Esophagus muscularis mucosa (tissue), 4 donors: ENCODE measurements at regions not wholly inside any gene's neighbourhood (a gene's known extent, or its start where the extent isn't known, plus 50 kb on each side); places are given as distances from the start of the nearest gene placed in this dataset.
A peak's percentile ranks its signal among the peaks of the same experiment; 100 is the strongest.
"Not testable (repeated sequence)": the region's sequence is repeated elsewhere in the genome, so short reads cannot be mapped to it uniquely, and the experiment has no call there.

ENCODE experiments used
- DNase-seq: peaks from one replicate; pipeline ENCODE4 v3.0.0-alpha.2; 2017; ENCODE audit errors: extremely low spot score
- H3K27ac ChIP-seq, 4 donors: fragments of 200-600 bp; sonication (generic); replicated peaks in 1 of 4; 1 replicate in 3 of 4; 2 replicates in 1 of 4; pipeline ENCODE4 v1.5.1; 2016 to 2019; ENCODE audit warnings: mild to moderate bottlenecking in 1 of 4
- H3K27me3 ChIP-seq, 4 donors: fragments of 200-600 bp; sonication (generic); one replicate each; pipeline versions ENCODE4 v1.5.1 to v1.6.0; 2016 to 2019
- H3K36me3 ChIP-seq, 4 donors: fragments of 200-600 bp; sonication (generic); one replicate each; pipeline ENCODE4 v1.5.1; 2016 to 2019
- H3K4me1 ChIP-seq, 4 donors: fragments of 200-600 bp; sonication (generic); one replicate each; pipeline ENCODE4 v1.5.1; 2016 to 2019
- H3K4me3 ChIP-seq, 4 donors: fragments of 200-600 bp; sonication (generic); 1 replicate in 2 of 4; 2 replicates in 2 of 4; pipeline ENCODE4 v1.5.1; 2016 to 2019; ENCODE audit warnings: mild to moderate bottlenecking in 4 of 4, moderate library complexity in 1 of 4
- H3K9me3 ChIP-seq, 4 donors: fragments of 200-600 bp; sonication (generic); 1 replicate in 3 of 4; 2 replicates in 1 of 4; pipeline ENCODE4 v1.5.1; 2016 to 2019
- CTCF ChIP-seq, 3 experiments: fragments of 200-600 bp in 2 of 3; fragments of 450-650 bp in 1 of 3; sonication (generic) in 2 of 3; IDR thresholded peaks; one replicate each; pipeline ENCODE4 v1.5.1; 2017 to 2019; ENCODE audit warnings: antibody characterized with exemption in 3 of 3, mild to moderate bottlenecking in 2 of 3, moderate library complexity in 1 of 3
- EP300 ChIP-seq: sonication (generic); formaldehyde crosslinking; IDR thresholded peaks from one replicate; pipeline ENCODE4 v1.6.1; 2017; ENCODE audit warnings: antibody characterized with exemption
- POLR2A ChIP-seq: fragments of 450-650 bp; IDR thresholded peaks from one replicate; pipeline ENCODE4 v1.6.1; 2017; ENCODE audit warnings: antibody characterized with exemption, moderate library complexity, mild to moderate bottlenecking, low read depth
- POLR2AphosphoS5 ChIP-seq, 2 donors: sonication (generic); formaldehyde crosslinking; IDR thresholded peaks; one replicate each; pipeline ENCODE4 v1.6.1; 2017; ENCODE audit warnings: antibody characterized with exemption in 2 of 2
- WGBS: methylation state at CpG from one replicate; pipeline ENCODE4 v1.1.5; 2018; 5-methylcytosine and 5-hydroxymethylcytosine counted together
- intact Hi-C: fragments of 100-400 bp; cut with DNase I; formaldehyde crosslinking; loops from one replicate; pipeline ENCODE4 v1.15.1; 2023

DNA sequence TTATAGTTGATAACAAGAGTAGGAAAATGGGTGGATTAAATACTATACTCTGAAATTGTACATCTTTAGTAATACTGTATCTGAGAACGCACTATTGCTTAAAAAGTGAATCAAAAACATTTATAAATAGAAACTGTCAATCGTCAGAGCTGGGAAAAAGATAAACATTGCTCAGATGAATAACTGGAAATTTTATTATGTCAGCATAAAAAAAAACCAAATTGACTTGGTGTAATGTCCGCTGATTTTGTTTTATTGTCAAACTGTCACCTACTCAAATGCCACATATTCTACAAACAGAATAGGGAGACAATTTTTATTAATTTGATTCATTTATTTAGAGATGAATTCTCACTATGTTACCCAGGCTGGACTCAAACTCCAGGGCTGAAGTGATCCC is 109.3 kb upstream of the TMTC1 start:
- WGBS, result 85% methylated on average over 3 of the region's 3 CpGs

GRCh38 chr12:29891792-29892191 is 108.0 kb upstream of the TMTC1 start:
- H3K4me3 ChIP-seq, result no peak overlapping the region
- WGBS, result 62% methylated on average over 3 of the region's 3 CpGs
- no peaks in the 10 kb centered on the region for H3K4me1 ChIP-seq
- intact Hi-C loops, result loop anchor here (10.0 kb wide), 1 partner anchor 367 kb away; no protein-coding TSS in a partner anchor
- no peaks in the 10 kb centered on the region for H3K36me3 ChIP-seq
- H3K27me3 ChIP-seq, result no peaks in the 10 kb centered on the region
- TF ChIP-seq EP300 (no peak), POLR2A (no peak), CTCF (IDR thresholded peaks at IDR 0.05) (no peak), POLR2AphosphoS5 (IDR thresholded peaks at IDR 0.05) (no peak)
- no peak for DNase-seq
- H3K27ac ChIP-seq, result no peak overlapping the region
- H3K9me3 ChIP-seq, result no peaks in the 10 kb centered on the region

More for the DNA sequence above, 109.3 kb upstream of the TMTC1 start:
- H3K9me3 ChIP-seq, result no peaks in the 10 kb centered on the region
- no peak for TF ChIP-seq CTCF (IDR thresholded peaks at IDR 0.05)
- no peak for TF ChIP-seq POLR2A
- no peak for TF ChIP-seq EP300
- no peak for TF ChIP-seq POLR2AphosphoS5 (IDR thresholded peaks at IDR 0.05)
- no peak overlapping the region for H3K27ac ChIP-seq
- H3K36me3 ChIP-seq, result no peaks in the 10 kb centered on the region
- no peaks in the 10 kb centered on the region for H3K27me3 ChIP-seq
- H3K4me3 ChIP-seq, result no peak overlapping the region
- H3K4me1 ChIP-seq, result no peaks in the 10 kb centered on the region
- DNase-seq, result no peak
- intact Hi-C loops, result loop anchor here (10.0 kb wide), 1 partner anchor 368 kb away; no protein-coding TSS in a partner anchor

- intact Hi-C loops, result loop anchor here (10.0 kb wide), 1 partner anchor 365 kb away; no protein-coding TSS in a partner anchor
- Histone ChIP-seq H3K4me3 (no peak overlapping the region), H3K9me3 (no peaks in the 10 kb centered on the region), H3K4me1 (no peaks in the 10 kb centered on the region), H3K27me3 (no peaks in the 10 kb centered on the region), H3K27ac (no peak overlapping the region), H3K36me3 (no peaks in the 10 kb centered on the region)
- no peak for DNase-seq
- 56% methylated on average over 5 of the region's 5 CpGs for WGBS
- TF ChIP-seq EP300 (no peak), POLR2A (no peak), CTCF (IDR thresholded peaks at IDR 0.05) (peak; percentile 35 to 63 (median 50)), POLR2AphosphoS5 (IDR thresholded peaks at IDR 0.05) (no peak)
Observed at GRCh38 chr12:29889737-29890136, 106.0 kb upstream of the TMTC1 start.

DNA sequence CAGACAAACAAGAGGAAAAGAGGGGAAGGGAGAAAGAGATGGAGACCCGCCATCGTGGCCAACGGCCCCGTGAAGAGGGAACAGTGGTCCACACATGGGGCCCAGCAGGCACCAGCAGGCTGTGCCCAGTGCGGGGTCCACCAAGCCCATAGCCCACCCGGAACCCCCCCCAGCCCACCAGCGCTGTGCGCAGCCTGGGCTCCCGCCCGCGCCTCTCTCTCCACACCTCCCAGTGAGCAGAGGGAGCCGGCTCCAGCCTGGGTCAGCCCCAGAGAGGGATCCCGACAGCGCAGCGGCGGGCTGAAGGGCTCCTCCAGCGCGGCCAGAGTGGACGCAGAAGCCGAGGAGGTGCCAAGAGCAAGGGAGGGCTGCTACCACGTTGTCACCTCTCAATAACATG is 105.0 kb upstream of the TMTC1 start:
- Histone ChIP-seq H3K27ac (no peak overlapping the region), H3K4me1 (peaks cover 0 to 4% (median under 1%) of the 10 kb centered on the region in 4 donors), H3K27me3 (no peaks in the 10 kb centered on the region), H3K36me3 (no peaks in the 10 kb centered on the region), H3K9me3 (no peaks in the 10 kb centered on the region), H3K4me3 (no peak overlapping the region)
- intact Hi-C loops, result no loop called here
- DNase-seq, result no peak
- 96% methylated on average over 13 of the region's 21 CpGs for WGBS
- no peak for TF ChIP-seq EP300
- no peak for TF ChIP-seq POLR2A
- no peak for TF ChIP-seq POLR2AphosphoS5 (IDR thresholded peaks at IDR 0.05)
- no peak for TF ChIP-seq CTCF (IDR thresholded peaks at IDR 0.05)

DNA sequence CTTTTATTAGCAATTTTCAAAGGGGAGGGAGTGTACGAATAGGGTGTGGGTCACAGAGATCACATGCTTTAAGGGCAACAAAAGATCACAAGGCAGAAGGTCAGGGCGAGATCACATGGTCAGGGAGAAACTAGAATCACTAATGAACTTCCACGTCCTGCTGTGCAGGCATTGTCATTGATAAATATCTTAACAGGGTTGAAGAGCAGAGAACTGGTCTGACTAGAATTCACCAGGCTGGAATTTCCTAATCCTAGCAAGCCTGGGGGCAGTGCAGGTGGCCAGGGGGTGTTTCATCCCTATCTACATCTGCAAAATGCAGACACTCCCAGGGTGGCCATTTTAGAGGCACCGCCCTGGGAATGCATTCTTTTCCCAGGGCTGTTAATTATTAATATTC is 101.2 kb upstream of the TMTC1 start:
- H3K27me3 ChIP-seq, H3K4me3 ChIP-seq, intact Hi-C loops, H3K27ac ChIP-seq, H3K36me3 ChIP-seq, DNase-seq, H3K9me3 ChIP-seq: not testable (repeated sequence)
- WGBS, result 69% methylated on average over 4 of the region's 4 CpGs
- H3K4me1 ChIP-seq, result peaks cover 4 to 20% (median 14%) of the 10 kb centered on the region in 4 donors
